ENCODE measurements at regions not wholly inside any gene's neighbourhood (a gene's known extent, or its start where the extent isn't known, plus 50 kb on each side); places are given as distances from the start of the nearest gene placed in this dataset.

- no peak for DNase-seq
- Mint-ChIP-seq H3K4me3 (no peak overlapping the region), H3K4me1 (no peaks in the 10 kb centered on the region), H3K27me3 (peaks cover 3% of the 10 kb centered on the region), H3K27ac (no peak overlapping the region), H3K36me3 (ENCODE audit: low read depth) (no peaks in the 10 kb centered on the region), H3K9me3 (no peaks in the 10 kb centered on the region)
- intact Hi-C loops (cut with micrococcal nuclease) = no loop called here
Measured at GRCh38 chr11:31884080-31884479, 73.0 kb upstream of the PAX6 start.

- Mint-ChIP-seq H3K27me3 (peaks cover 3% of the 10 kb centered on the region), H3K4me1 (no peaks in the 10 kb centered on the region), H3K27ac (no peak overlapping the region), H3K9me3 (no peaks in the 10 kb centered on the region), H3K4me3 (no peak overlapping the region), H3K36me3 (ENCODE audit: low read depth) (no peaks in the 10 kb centered on the region)
- no peak for DNase-seq
- intact Hi-C loops (cut with micrococcal nuclease) = no loop called here
Measured at GRCh38 chr11:31883435-31883834, 72.3 kb upstream of the PAX6 start.

- H3K4me1 Mint-ChIP-seq = no peaks in the 10 kb centered on the region
- peaks cover 3% of the 10 kb centered on the region for H3K27me3 Mint-ChIP-seq
- no peak overlapping the region for H3K4me3 Mint-ChIP-seq
- intact Hi-C loops (cut with micrococcal nuclease) = no loop called here
- no peak overlapping the region for H3K27ac Mint-ChIP-seq
- no peaks in the 10 kb centered on the region for H3K9me3 Mint-ChIP-seq
- no peaks in the 10 kb centered on the region for H3K36me3 Mint-ChIP-seq (ENCODE audit: low read depth)
- DNase-seq = no peak
Measured at GRCh38 chr11:31882951-31883392, 71.8 kb upstream of the PAX6 start.

- no peak for DNase-seq
- no peaks in the 10 kb centered on the region for H3K9me3 Mint-ChIP-seq
- no peak overlapping the region for H3K27ac Mint-ChIP-seq
- no peaks in the 10 kb centered on the region for H3K4me1 Mint-ChIP-seq
- no peaks in the 10 kb centered on the region for H3K36me3 Mint-ChIP-seq (ENCODE audit: low read depth)
- peaks cover 3% of the 10 kb centered on the region for H3K27me3 Mint-ChIP-seq
- H3K4me3 Mint-ChIP-seq = no peak overlapping the region
- intact Hi-C loops (cut with micrococcal nuclease) = no loop called here
Measured at GRCh38 chr11:31881825-31882224, 70.7 kb upstream of the PAX6 start.

- Mint-ChIP-seq H3K27ac (no peak overlapping the region), H3K36me3 (ENCODE audit: low read depth) (no peaks in the 10 kb centered on the region), H3K9me3 (no peaks in the 10 kb centered on the region), H3K4me1 (no peaks in the 10 kb centered on the region), H3K4me3 (no peak overlapping the region), H3K27me3 (peaks cover 8% of the 10 kb centered on the region)
- DNase-seq = no peak
- intact Hi-C loops (cut with micrococcal nuclease) = no loop called here
Measured at GRCh38 chr11:31879681-31880080, 68.6 kb upstream of the PAX6 start.

- intact Hi-C loops (cut with micrococcal nuclease) = no loop called here
- Mint-ChIP-seq H3K27me3 (peaks cover 10% of the 10 kb centered on the region), H3K4me1 (no peaks in the 10 kb centered on the region), H3K36me3 (ENCODE audit: low read depth) (no peaks in the 10 kb centered on the region), H3K4me3 (no peak overlapping the region), H3K27ac (no peak overlapping the region), H3K9me3 (no peaks in the 10 kb centered on the region)
- no peak for DNase-seq
Measured at GRCh38 chr11:31877863-31878262, 66.7 kb upstream of the PAX6 start.

DNA sequence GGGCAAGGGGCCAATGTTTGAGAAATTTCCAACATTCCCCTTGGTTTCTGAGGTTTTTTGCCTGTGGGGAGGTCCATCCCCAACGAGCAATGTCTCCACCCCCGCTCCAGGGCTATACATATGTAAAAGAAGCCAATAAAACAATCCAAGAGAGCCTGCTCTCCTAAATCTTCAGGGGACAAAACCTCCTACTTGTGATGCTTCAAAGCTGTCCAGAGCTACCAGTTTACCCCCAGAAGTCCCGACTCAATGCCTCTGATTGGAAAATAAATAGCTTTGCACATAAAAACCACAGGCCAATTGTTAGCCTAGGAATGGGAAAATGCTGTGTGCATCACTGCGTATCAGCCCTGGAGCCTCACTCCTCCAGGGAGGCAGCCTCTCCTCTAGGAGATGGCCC, 66.0 kb upstream of the PAX6 start:
- H3K36me3 Mint-ChIP-seq (ENCODE audit: low read depth) = no peaks in the 10 kb centered on the region
- no peak overlapping the region for H3K27ac Mint-ChIP-seq
- peaks cover 10% of the 10 kb centered on the region for H3K27me3 Mint-ChIP-seq
- H3K9me3 Mint-ChIP-seq = no peaks in the 10 kb centered on the region
- intact Hi-C loops (cut with micrococcal nuclease) = no loop called here
- H3K4me1 Mint-ChIP-seq = no peaks in the 10 kb centered on the region
- DNase-seq = no peak
- no peak overlapping the region for H3K4me3 Mint-ChIP-seq

DNA sequence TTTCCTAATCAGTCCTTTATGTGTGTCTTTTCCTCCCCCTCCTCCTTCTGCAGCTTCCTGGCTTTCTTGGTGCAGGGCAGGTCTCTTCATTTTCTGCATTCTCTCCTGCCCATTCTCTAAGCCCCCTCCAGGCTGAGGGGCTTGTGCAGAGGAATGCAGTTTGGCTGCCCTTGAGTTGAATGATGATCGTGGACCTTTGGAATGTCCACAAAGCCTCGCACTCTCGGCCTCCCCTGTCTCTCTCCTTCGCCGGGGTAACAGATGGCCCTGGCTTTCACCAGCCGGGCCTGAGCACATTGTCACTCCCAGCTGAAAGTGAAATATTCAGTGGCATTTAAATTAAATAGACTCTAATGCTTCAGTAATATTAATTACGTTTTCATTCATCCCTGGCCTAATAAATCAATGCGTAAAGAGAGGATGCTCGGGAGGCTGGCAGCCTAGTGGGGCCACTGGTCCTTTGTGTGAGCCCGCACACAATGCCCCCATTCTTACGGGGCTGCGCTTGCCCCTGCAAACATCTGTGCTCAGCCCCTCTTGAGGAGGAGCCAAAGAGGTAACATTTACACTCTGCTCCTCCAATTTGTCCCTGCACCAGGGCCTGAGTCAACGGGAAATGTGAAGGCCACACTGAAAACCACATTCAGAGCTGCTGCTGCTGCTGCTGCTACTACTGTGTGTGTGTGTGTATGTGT, 64.9 kb upstream of the PAX6 start:
- Mint-ChIP-seq H3K27ac (no peak overlapping the region), H3K4me3 (no peak overlapping the region), H3K9me3 (no peaks in the 10 kb centered on the region), H3K36me3 (ENCODE audit: low read depth) (no peaks in the 10 kb centered on the region), H3K27me3 (peaks cover 10% of the 10 kb centered on the region), H3K4me1 (no peaks in the 10 kb centered on the region)
- intact Hi-C loops (cut with micrococcal nuclease) = no loop called here
- no peak for DNase-seq

DNA sequence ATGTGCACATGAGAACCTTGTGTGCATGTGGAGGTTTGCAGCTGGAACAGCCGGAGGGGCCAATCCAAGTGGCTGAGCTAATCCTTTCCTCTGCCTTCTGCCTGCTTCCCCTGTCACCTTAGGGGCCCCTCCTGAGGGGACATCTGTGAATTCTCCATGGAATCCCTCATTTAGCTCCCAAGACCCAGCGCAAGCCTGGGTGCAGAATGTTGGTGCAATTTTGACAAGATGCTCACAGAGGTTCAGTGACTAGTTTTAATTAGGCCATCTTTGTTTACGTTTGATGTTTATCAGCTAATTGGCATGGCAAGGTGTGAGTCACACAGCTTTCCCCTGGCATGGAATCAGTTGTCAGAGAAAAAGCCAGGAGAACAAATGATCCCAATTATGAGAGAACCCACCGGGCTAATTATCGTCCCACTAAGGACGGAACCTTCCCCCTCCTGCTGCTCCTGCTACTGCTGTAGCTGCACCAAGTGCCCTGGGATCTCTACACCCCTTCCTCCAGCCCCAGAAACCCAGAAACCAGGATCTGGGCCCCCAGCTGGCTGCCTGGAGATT, 63.6 kb upstream of the PAX6 start:
- Mint-ChIP-seq H3K4me1 (no peaks in the 10 kb centered on the region), H3K27me3 (peaks cover 8% of the 10 kb centered on the region), H3K36me3 (ENCODE audit: low read depth) (no peaks in the 10 kb centered on the region), H3K9me3 (no peaks in the 10 kb centered on the region), H3K4me3 (no peak overlapping the region), H3K27ac (no peak overlapping the region)
- intact Hi-C loops (cut with micrococcal nuclease) = no loop called here
- DNase-seq = no peak

DNA sequence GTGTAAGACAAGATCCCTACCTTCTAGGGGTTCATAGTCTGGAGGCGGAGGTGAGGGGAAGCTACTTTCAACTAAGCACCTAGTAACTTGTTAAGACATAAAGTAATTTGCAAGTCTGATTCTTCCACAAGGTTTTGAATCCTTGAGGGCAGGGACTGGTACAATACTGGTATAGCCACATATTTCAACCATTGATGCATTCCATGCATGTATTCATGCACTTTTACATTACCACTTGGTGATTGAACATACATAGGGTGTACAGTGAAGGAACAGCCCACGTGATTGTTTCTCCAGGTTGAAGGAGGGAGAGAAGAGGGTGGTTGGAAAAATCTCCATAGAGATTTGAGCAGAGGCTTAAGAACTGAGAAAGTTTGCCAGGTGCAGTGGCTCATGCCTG, 62.0 kb upstream of the PAX6 start:
- no peak overlapping the region for H3K27ac Mint-ChIP-seq
- intact Hi-C loops (cut with micrococcal nuclease) = no loop called here
- DNase-seq = no peak
- no peaks in the 10 kb centered on the region for H3K4me1 Mint-ChIP-seq
- H3K9me3 Mint-ChIP-seq = no peaks in the 10 kb centered on the region
- no peaks in the 10 kb centered on the region for H3K36me3 Mint-ChIP-seq (ENCODE audit: low read depth)
- H3K4me3 Mint-ChIP-seq = no peak overlapping the region
- H3K27me3 Mint-ChIP-seq = peaks cover 6% of the 10 kb centered on the region

- no peaks in the 10 kb centered on the region for H3K4me1 Mint-ChIP-seq
Measured at GRCh38 chr11:31872076-31872443, 60.9 kb upstream of the PAX6 start.

DNA sequence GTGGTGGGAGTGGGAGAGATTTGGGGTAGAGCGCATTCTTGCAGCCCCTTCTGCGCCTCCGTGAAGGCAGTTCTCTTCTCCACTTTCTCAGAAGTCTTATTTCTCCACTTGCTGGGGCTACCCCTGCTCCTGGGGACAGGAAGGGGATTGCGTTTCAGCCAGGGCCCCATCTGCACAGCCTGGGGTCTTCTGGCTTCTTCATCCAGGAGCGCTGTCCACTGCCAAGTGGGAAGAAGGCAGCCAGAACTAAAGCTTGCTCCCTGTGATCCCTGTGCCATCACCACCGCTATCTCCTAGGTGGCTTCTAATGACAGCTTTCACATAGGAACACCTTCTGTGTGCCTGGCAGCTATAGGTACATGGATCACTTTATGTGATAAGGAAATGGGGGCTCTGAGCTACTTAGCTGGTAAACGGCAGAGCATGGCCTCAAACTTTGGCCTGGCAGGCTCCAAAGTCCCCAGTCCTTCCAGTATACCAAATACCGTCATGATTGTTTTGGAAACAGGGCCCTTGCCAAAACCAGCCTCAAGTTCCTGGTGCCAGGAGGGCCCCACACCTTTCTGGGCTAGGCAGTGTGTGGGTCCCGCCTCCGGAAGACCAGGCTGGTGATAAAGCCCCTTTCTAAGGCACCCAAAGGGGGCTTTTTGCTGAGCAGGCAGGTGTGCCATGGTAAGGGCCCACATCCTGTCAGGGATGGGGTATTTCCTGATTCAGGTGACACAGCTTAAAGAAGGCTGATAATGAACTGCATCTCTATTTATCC, 60.4 kb upstream of the PAX6 start:
- H3K4me1 Mint-ChIP-seq = no peaks in the 10 kb centered on the region
- H3K36me3 Mint-ChIP-seq (ENCODE audit: low read depth) = no peaks in the 10 kb centered on the region
- no peak for DNase-seq
- H3K9me3 Mint-ChIP-seq = no peaks in the 10 kb centered on the region
- intact Hi-C loops (cut with micrococcal nuclease) = no loop called here
- no peak overlapping the region for H3K27ac Mint-ChIP-seq
- H3K4me3 Mint-ChIP-seq = no peak overlapping the region
- H3K27me3 Mint-ChIP-seq = peaks cover 6% of the 10 kb centered on the region

More at GRCh38 chr11:31872076-31872443, 60.9 kb upstream of the PAX6 start:
- peaks cover 6% of the 10 kb centered on the region for H3K27me3 Mint-ChIP-seq
- no peak overlapping the region for H3K27ac Mint-ChIP-seq
- no peaks in the 10 kb centered on the region for H3K9me3 Mint-ChIP-seq
- intact Hi-C loops (cut with micrococcal nuclease) = no loop called here
- H3K36me3 Mint-ChIP-seq (ENCODE audit: low read depth) = no peaks in the 10 kb centered on the region
- no peak for DNase-seq
- no peak overlapping the region for H3K4me3 Mint-ChIP-seq

- peak; percentile 65 for DNase-seq
- Mint-ChIP-seq H3K4me1 (no peaks in the 10 kb centered on the region), H3K9me3 (no peaks in the 10 kb centered on the region), H3K4me3 (no peak overlapping the region), H3K27ac (no peak overlapping the region), H3K36me3 (ENCODE audit: low read depth) (no peaks in the 10 kb centered on the region), H3K27me3 (peaks cover 4% of the 10 kb centered on the region)
- intact Hi-C loops (cut with micrococcal nuclease) = no loop called here
Measured at GRCh38 chr11:31870609-31871309, 59.6 kb upstream of the PAX6 start.

DNA sequence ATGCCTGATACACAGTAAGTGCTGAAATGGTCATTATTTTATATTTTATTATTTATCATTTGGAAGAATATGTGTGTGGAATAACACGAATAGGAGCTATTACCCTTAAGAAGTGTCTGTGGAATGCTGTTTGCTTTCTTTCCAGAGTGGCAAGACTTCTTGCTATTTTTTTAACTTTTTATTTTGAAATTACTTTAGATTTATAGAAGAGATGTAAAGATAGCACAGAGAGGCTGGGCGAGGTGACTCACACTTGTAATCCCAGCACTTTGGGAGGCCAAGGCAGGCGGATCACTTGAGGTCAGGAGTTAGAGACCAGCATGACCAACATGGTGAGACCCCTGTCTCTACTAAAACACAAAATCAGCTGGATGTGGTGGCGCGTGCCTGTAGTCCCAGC, 58.9 kb upstream of the PAX6 start:
- no peak overlapping the region for H3K4me3 Mint-ChIP-seq
- H3K9me3 Mint-ChIP-seq = no peaks in the 10 kb centered on the region
- intact Hi-C loops (cut with micrococcal nuclease) = no loop called here
- no peak overlapping the region for H3K27ac Mint-ChIP-seq
- no peaks in the 10 kb centered on the region for H3K4me1 Mint-ChIP-seq
- H3K27me3 Mint-ChIP-seq = peaks cover 3% of the 10 kb centered on the region
- no peaks in the 10 kb centered on the region for H3K36me3 Mint-ChIP-seq (ENCODE audit: low read depth)
- DNase-seq = no peak

Data from activated CD4-positive, alpha-beta T cell treated with anti-CD3 and anti-CD28 coated beads, Interleukin-2, amount 10 ng/mL, durations not matched to agents 24 days and 14 days (primary cell).